NCI-H2196 treated with DMSO at 0.1 percent for 48 hours (cell line): ENCODE measurements at regions not wholly inside any gene's neighbourhood (a gene's known extent, or its start where the extent isn't known, plus 50 kb on each side); places are given as distances from the start of the nearest gene placed in this dataset.
"Not testable (repeated sequence)": the region's sequence is repeated elsewhere in the genome, so short reads cannot be mapped to it uniquely, and the experiment has no call there.

Source experiments
- DNase-seq: peaks from one replicate; lab custom pipeline; 2025; ENCODE audit not compliant: unreplicated experiment; lab: John Stamatoyannopoulos, UW

DNA sequence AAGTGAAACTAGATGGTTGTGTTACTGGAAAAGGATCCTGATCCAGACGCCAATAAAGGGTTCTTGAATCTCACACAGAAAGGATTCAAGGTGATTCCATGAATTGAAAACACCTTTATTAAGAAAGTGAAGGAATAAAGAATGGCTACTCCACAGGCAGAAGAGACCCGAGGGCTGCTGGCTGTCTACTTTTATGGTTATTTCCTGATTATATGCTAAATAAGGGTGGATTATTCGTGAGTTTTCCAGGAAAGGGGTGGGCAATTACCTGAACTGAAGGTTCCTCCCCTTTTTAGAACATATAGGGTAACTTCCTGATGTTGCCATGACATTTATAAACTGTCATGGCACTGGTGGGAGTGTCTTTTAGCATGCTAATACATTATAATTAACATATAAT lies 50.9 kb upstream of the WARS2 start:
- no peak for DNase-seq

DNA sequence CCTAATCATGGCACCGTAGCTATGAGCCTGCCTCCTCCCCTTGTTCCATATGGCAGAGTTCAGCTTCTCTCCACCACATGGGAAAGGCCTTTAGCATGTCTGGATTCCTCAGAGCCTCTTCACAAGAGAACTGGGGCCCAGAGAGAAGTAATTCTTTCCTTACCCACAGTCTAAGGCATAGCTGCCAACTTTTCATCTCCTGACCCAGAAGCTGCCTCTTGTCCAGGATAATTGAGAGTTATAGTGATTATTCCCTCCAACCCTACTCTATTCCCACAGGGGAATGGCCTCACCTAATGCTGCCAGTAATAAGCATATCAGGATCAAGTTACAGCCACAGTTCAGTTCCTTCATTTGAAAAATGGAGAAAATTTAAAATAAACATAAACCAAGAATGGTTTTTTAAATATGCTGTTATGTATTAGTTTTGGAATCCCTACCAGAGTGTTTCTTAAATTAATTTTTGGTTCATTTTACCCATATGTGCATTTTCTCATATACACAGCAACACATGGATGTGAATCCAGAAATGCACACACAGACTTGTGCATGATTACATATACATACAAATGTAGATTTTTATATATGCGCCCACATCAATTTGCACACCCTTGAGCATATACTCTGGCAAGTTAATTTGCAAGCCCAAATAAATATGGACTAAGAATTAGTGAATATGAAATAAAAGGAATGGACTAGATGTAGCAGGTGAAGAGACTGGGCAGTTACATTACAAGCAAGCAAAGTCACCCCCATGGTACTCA lies 63.9 kb upstream of the WARS2 start:
- DNase-seq: no peak

DNA sequence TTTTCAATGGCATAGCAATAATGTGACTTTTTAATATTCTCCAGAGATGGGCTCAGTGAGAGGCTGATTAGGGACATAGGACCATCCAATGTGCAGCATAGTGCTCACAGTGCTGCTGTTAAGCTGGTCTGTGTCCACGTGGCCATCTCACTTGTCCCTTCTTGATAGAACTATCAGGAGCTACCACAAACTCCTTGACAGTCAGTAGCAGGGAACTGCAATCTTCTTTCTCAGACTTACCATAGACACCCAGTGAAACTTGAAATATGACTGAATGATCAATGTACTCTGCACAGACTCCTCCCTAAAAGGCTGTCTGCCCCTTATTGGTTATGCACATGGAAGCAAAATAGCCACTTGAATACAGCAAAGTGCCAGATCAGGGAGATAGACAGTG lies 64.5 kb upstream of the WARS2 start:
- no peak for DNase-seq

DNA sequence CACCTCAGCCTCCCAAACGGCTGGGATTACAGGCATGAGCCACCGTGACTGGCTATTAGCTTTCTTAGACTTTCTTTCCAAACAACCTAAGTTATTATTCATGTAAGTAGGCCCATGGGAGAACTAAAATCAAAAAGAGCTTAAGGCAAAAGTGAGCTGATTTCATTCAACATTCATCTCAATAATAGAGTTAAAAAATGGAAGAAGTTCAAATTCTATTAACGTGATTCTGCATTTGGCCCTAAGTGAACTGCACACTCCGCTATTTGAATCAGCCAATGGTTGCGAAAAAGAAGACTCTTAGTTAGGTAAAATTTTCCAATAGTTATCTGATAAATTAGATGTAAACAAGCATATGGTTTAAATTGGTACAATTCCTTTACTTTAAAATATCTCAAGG lies 68.6 kb upstream of the WARS2 start:
- DNase-seq: no peak

DNA sequence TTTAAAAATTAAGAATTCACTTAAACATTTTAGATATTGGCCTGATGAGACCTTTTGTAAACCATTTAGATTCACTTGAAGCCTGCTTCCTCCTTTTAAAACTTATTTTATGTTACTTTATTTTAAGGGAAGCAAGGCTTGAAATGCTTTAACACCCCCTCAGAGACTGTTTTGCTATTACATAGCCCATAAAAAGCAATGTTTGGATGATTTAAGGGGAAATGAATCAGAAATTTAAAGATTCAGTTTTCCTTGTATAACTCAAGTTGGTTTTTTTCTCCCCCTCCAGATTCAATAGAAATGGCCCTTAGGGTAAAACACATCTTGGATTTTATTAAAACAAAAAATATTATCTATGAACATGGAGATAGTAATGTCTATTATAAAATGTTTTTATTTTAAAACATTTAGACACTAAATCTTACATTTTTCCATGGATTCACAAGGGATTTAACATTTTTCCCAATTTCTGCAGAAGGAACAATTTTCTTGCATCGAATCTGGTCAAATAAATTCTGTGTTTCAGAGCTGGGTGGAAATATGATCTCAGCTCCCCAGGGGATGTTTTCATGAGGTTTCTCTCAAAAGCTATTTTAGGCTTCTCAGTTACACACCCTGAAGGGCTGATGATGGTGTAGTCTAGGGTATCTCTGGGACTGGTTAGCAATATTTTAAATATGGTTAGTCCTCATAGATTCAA lies 69.3 kb upstream of the WARS2 start:
- DNase-seq: no peak

DNA sequence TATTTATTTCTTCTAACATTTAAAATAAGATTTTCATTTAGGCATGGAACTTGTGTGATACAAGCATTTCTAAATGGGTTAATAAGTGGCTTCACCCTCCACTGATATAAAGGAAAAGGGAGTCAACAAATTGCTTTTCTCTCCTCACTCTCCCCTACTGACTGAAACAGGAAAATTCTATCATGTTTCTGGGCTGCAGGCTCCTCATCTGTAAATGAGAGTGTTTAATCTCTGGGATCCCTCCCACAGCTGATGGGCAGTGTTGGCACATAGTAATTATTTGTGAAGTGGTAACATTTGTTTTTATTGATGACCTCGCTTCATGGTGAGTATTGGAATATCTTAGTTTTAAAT lies 69.8 kb upstream of the WARS2 start:
- no peak for DNase-seq

DNA sequence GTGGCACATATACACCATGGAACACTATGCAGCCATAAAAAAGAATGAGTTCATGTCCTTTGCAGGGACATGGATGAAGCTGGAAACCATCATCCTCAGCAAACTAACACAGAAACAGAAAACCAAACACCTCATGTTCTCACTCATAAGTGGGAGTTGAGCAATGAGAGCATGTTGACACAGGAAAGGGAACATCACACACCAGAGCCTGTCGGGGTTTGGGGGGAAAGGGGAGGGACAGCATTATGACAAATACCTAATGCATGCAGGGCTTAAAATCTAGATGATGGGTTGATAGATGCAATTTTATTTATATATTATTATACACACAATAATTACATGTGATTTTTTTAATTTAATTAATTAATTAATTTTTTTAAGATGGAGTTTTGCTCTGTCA lies 72.8 kb upstream of the WARS2 start:
- not testable (repeated sequence) for DNase-seq

DNA sequence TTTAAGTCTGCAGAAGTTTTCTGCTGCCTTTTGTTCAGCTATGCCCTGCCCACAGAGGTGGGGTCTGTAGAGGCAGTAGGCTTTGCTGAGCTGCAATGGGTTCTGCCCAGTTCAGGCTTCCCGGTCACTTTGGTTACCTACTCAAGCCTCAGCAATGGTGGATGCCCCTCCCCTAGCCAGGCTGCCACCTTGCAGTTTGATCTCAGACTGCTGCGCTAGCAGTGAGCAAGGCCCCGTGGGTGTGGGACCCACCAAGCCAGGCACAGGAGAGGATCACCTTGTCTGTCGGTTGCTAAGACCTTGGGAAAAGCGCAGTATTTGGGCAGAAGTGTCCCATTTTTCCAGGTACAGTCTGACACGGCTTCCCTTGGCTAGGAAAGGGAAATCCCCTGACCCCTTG lies 74.5 kb upstream of the WARS2 start:
- not testable (repeated sequence) for DNase-seq

DNA sequence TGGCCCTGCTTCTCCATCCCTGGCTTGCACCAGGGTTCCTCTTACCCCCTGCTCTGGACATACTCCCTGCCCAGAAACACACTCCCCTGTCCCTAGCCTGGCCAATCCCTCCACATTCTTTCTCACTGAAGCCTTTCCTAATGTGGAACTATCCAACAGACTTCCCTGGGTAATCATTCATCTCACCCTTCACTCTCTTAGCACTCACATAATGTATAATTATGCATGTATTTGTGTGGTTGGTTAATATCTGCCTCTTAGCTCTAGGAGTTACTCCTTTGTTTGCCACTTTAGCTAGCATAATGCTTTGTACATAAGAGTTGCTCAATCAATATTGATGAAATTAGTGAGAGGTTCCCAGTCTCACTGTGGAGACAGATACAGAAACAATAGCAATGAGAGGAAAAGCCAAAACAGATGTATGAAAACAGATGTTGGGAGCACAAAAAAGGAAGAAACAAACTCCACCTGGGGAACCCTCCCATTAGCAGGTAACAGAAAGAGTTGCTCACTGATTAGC lies 76.9 kb upstream of the WARS2 start:
- DNase-seq: no peak

DNA sequence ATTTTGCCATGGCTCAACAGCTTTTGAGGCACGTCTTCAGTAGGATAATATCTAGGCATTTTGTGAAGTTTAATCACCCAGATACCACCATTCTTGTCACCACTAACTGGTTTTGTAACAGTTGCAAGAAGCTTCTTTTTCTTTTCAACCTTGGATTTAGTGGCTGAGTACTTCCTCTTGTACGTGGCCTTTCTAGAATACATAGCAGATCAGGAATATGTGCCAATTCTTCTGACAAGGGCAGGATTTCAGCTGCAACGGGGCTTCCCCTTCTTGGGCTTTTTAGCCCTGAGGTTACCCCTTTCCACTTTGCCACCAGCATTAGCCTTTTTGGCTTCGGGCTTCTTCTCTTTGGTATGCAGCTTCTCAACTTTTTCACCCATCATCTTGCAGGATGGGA lies 79.3 kb upstream of the WARS2 start:
- no peak for DNase-seq

DNA sequence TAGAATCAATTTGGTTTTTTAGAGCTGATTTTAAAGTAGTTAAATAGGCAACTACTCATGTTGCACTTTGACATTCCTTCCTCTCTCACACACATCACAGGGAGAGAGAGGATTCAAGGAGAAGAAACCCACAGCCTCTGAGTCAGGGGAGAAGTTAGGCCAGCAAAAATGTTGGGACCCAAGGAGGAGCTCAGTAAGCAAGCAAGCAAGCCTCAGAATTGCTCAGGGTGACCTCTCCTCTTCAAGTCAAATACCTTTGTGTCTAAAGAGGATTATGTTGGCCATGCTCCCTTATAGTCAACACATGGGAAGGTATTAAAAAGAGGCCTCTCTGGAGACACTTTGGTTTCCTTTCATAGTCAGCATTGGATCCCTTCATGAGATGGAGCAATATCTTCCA lies 80.5 kb upstream of the WARS2 start:
- no peak for DNase-seq

DNA sequence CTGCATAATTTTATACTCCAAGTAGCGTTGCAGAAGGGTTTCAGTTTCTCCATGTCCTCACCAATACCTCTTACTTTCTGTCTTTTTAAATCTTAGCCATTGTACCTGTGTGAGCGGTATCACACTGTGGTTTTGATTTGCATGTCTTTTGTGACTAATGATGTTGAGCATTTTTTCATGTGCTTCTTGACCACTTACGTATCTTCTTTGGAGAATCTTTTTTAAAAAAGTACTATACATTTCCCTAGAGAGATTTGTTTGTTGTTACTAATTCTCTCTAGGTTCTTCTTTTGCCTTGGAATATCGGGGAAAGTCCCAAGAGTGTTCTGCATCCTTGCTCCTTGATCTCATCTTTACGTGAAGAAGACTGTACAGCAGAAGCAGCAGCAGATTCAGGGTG lies 81.8 kb upstream of the WARS2 start:
- DNase-seq: no peak

DNA sequence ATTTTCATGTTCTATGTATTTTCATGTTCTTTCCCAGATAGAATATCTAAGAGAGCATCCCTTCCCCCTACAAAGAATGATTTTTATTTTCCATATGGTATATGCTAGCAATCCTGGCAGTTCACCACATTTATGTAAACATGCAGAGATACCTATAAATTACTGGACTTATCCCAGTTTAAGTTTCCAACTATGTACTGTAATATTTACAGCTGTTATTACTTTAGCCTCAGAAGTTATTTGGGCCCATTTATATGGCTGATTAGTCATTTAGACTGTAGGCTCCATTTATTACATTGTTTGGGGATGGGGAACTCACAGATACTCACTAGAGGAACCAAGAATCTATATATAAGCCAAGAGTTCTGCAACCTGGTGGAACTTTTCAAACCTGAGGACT lies 84.8 kb upstream of the WARS2 start:
- DNase-seq: no peak

DNA sequence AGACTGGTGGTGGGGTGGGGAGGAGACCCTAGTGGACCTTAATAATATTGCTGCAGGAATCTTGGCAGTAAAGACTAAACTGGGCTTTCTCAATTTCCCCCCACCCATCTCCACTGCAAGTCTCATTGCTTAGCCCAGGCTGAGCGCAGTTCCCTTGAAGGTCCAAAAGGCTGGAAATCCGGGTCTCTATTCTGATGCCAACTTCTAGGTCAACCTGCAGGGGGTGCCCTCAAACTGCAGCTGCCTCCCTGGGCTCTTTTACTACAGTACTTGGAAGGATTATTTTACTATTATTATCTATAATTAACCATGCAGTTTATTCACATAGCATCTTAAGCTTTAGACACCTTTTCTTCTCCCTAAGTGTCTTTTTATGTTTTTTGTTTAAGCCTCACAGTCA lies 85.4 kb upstream of the WARS2 start:
- DNase-seq: no peak

DNA sequence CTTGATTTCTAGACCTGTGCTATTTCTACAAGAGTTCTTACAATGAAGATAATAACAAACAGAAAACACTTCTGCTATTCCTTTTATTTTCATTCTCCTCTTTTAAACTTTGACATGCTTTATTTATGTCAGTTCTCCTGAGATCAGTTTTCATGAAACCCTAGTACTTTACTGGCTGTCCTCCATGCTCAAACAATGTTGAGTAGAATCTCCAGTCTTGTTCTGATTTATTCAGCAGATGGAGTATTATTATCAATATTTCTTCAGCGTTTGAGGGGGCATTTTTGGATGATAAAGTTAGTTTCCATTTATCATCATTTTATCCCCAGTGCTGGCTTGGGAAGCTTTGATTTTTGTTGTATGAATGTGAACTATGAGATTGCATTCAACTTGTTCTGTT lies 85.9 kb upstream of the WARS2 start:
- no peak for DNase-seq

DNA sequence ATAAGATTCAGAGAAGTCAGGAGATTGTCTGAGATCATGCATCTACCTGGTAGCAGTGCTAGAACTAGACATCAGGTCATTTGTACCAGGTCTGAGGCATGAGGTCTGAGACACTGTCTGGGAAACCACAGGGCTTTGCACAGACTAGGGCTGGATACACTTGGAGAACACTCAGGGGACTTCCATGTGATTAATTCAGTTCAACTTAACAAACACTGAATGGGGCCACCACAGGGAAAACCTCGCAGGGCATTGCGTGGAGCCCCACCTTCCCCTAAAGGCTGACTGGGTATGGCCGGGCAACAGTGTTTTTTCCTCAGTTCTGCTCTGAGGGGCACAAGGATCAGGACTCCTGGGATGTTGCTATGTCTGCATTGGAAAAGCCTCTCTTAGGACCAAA lies 86.5 kb upstream of the WARS2 start:
- DNase-seq: no peak

DNA sequence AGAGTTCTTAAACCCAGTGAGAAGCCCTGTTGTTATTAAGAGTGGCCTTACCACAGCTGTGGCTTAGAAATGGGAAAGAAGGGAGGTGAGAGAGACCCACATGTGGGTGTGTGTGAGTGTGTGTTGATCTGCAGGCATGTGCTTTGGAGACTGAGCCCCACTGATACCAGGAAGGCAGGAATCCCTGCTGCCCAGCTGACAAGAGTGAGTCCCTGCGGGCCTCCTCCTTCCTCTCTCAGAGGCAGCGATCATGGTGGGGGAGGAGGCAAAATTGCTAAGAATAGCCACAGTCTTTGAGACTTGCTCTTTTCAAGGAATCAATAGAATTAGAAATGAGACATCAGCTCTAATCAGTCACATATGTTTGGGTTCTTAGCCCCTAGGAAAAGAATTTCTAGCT lies 87.0 kb upstream of the WARS2 start:
- DNase-seq: no peak

DNA sequence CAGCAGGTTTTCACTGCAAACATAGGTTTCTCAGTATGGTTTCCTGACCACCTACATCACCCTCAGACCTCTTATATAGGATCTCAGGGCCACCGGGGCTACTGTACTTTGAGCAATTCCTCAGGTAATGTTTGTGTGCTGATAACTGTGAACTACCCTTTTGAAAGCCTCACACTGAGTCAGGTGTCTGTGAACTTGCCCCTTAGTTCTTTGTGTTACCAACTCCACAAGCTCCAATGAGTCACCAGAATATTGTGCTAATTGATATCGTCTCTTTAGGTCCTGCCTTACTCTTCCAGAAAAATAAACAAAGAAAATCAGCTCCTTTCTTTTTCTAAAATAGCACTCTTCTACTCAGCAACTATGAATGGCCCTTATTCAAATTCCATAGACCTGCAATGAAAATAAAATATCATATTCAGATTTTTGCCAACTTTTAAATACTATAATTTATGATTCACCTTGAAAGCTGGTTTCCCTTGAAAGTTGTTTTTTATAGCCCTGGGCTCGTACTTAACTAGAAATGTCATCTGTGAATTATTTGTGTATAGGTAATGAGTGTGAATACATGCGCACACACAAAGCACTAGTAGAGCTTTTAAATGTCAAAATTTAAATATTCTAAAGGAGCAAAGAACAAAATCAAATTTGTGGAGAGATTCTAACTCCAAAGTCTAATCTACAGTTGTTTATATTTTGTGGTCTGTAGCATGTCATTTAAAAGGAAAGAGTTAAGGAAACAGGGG lies 88.1 kb upstream of the WARS2 start:
- no peak for DNase-seq

DNA sequence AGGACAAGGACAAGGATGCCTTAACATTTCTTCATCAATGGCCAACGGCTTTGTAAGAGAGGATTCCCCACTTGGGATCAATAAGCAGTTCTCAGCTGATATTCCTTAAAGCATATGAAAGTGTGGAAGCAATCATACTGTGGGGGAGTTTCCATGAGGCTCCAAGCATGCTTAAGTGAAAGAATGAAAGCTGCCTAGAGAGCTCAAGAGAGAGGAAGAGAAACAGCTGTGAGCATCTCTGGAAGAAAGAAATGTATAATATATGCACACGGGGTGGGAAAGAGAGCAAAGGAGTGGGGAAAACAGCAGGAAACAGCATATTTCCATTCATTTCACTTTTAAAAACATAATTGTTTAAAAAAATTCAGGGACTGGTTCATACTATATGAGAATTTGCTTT lies 94.7 kb upstream of the WARS2 start:
- no peak for DNase-seq

DNA sequence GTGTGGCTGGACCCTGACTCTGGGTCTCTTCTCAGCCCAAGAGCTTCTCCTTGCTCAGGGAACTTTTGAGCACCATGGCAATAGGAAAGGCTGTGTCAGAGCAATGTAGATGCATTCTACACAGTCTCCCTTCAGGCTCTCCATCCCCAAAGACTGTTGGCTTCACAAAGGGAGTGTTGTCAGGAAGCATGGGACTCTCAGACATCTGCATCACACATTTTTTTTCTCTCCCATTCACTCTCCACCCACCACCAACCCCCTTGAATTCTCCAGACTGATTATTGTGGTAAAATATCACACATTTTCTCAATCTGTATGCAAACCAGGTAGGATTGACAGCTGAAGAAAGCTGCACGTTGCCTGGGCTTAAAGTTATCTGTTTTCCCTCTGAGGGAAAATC lies 105.4 kb upstream of the WARS2 start:
- DNase-seq: no peak

DNA sequence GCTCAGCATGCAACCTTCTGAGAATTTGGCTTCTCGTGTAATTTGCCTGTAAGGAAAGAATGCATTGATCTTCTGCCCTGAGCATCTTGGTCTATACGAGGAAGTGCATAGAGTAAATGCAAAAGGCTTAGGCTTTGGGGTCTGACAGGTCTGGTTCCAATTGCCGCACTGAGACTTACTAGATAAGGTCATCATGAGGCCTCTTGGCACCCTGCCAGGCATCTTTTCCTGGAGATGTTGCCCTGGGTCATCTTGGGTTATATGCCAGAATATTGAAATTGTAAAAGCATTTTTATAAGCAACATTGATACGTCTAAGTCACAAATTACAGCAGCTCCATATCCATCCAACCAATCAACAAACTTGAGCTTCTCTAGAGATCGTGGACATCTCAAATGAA lies 108.8 kb upstream of the WARS2 start:
- DNase-seq: no peak

DNA sequence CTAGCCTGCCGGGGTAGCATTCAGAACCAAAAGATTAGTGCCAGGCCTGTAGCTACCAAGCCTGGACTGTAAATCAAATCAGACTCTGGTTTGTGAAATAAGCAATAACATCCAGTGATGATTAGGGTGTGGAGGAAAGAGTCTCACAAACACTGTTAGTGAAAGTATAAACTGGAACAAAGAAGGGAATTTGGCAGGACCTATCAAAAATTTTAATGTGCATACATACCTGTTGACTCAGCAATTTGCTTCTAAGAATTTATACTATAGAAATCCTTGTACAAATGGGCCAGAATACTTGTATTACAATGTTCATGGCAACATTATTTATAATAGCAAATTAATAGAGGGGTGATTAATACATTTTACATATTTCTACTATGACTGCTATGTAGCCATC lies 109.8 kb upstream of the WARS2 start:
- no peak for DNase-seq
